LNCaP clone FGC (cell line): ENCODE measurements at regions not wholly inside any gene's neighbourhood (a gene's known extent, or its start where the extent isn't known, plus 50 kb on each side); places are given as distances from the start of the nearest gene placed in this dataset.
"Not testable (repeated sequence)": the region's sequence is repeated elsewhere in the genome, so short reads cannot be mapped to it uniquely, and the experiment has no call there.

Experiments used
- DNase-seq: peaks from one replicate; pipeline ENCODE4 v3.0.0-alpha.2; 2011; ENCODE audit warnings: low read depth
- H3K4me3 ChIP-seq: 2 replicates; pipeline ENCODE4 v1.5.1; 2011; ENCODE audit warnings: mild to moderate bottlenecking, low read depth, low read length, control low read depth
- TF ChIP-seq, protein P1 (sequence below): IDR thresholded peaks from 2 replicates; pipeline ENCODE4 v1.5.1; 2012; ENCODE audit warnings: mild to moderate bottlenecking; ENCODE audit not compliant: control insufficient read depth, insufficient read depth; ENCODE audit errors: extremely low read depth

- H3K4me3 ChIP-seq: no peak overlapping the region
- TF ChIP-seq, protein P1, sequence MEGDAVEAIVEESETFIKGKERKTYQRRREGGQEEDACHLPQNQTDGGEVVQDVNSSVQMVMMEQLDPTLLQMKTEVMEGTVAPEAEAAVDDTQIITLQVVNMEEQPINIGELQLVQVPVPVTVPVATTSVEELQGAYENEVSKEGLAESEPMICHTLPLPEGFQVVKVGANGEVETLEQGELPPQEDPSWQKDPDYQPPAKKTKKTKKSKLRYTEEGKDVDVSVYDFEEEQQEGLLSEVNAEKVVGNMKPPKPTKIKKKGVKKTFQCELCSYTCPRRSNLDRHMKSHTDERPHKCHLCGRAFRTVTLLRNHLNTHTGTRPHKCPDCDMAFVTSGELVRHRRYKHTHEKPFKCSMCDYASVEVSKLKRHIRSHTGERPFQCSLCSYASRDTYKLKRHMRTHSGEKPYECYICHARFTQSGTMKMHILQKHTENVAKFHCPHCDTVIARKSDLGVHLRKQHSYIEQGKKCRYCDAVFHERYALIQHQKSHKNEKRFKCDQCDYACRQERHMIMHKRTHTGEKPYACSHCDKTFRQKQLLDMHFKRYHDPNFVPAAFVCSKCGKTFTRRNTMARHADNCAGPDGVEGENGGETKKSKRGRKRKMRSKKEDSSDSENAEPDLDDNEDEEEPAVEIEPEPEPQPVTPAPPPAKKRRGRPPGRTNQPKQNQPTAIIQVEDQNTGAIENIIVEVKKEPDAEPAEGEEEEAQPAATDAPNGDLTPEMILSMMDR: no peak
- peak; percentile 38 for DNase-seq
Observed at GRCh38 chr5:93967923-93968322, 226.5 kb upstream of the POU5F2 start.

DNA sequence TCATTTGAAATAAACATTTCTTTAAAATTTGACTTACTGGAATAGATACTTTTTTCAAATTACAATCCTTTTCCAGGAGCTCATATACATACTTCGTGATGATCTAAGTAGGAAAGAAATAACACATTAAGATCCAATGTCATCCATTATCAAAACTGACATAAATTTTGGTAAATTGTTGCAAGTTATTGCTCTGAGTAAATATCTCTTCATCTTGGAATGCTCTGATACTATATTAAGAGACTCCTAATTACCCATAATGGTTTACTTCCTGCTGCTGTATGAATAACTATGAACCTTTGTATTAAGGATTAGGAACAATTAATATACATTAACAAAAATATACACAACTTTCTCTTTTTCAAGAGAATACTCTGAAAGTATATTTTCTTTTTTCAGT lies 223.0 kb upstream of the POU5F2 start:
- TF ChIP-seq, protein P1: no peak
- no peak overlapping the region for H3K4me3 ChIP-seq
- DNase-seq: no peak

- TF ChIP-seq, protein P1: no peak
- H3K4me3 ChIP-seq: no peak overlapping the region
- no peak for DNase-seq
Observed at GRCh38 chr5:93960042-93960441, 218.6 kb upstream of the POU5F2 start.

DNA sequence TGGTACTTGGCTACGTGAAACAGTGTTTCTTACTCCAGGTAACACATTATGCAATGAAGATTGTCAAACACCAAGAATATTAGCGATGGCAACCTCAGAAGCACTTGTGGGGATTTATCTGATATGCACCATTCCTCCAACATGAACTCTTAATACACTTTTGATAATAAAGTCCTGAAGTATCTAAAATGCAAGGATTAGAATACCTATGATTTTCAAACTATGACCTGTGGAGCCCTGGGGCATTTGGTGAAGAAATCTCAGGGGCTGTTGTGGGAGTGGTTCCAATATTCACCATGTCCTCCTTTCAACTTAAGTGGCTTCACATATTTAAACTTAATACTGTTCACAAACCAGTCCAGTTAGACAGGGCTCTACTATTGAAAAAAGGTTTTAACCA lies 214.6 kb upstream of the POU5F2 start:
- TF ChIP-seq, protein P1: no peak
- H3K4me3 ChIP-seq: no peak overlapping the region
- DNase-seq: no peak

GRCh38 chr5:93954421-93955069 lies 213.1 kb upstream of the POU5F2 start:
- TF ChIP-seq, protein P1: no peak
- no peak overlapping the region for H3K4me3 ChIP-seq
- no peak for DNase-seq

GRCh38 chr5:93953442-93953841 lies 212.0 kb upstream of the POU5F2 start:
- DNase-seq: no peak
- TF ChIP-seq, protein P1: no peak
- H3K4me3 ChIP-seq: no peak overlapping the region

DNA sequence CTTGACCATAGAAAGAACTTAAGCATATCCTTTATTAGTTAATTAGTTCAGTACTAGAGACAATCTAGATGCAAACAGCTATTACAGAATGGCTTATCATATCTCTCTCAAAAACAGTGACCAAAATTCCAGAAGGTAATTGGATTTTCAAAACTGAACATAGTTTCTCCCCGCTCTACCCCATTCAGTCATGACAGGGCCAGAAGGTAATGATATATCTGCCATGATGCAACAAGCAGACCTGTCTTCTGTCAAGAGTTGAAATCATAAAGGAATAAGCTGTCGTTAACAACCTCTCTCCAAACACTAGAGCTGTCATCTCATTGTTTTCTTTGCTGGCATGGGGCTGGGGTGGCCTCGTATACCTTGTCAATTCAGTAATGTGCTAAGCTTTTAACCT lies 200.5 kb upstream of the POU5F2 start:
- no peak for DNase-seq
- no peak overlapping the region for H3K4me3 ChIP-seq
- TF ChIP-seq, protein P1: no peak

DNA sequence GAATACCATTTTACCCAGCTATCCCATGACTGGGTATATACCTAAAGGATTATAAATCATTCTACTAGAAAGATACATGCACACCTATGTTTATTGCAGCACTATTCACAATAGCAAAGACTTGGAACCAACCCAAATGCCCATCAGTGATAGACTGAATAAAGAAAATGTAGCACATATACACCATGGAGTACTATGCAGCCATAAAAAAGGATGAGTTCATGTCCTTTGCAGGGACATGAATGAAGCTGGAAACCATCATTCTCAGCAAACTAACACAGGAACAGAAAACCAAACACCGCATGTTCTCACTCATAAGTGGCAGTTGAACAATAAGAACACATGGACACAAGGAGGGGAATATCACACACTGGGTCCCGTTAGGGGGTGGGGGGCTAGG lies 191.9 kb upstream of the POU5F2 start:
- H3K4me3 ChIP-seq, DNase-seq: not testable (repeated sequence)
